Stomach (tissue), 4 donors: ENCODE measurements at regions not wholly inside any gene's neighbourhood (a gene's known extent, or its start where the extent isn't known, plus 50 kb on each side); places are given as distances from the start of the nearest gene placed in this dataset.
"Not testable (repeated sequence)": the region's sequence is repeated elsewhere in the genome, so short reads cannot be mapped to it uniquely, and the experiment has no call there.

Source experiments
- EP300 ChIP-seq: sonication (generic); formaldehyde crosslinking; IDR thresholded peaks from one replicate; pipeline ENCODE4 v1.6.1; 2017; ENCODE audit warnings: antibody characterized with exemption
- POLR2A ChIP-seq, 4 donors: fragments of 450-650 bp; IDR thresholded peaks; one replicate each; pipeline ENCODE4 v1.6.1; 2016; ENCODE audit warnings: antibody characterized with exemption in 4 of 4, control low read depth in 2 of 4, mild to moderate bottlenecking in 1 of 4, moderate library complexity in 1 of 4
- POLR2AphosphoS5 ChIP-seq, 3 donors: sonication (generic); formaldehyde crosslinking; IDR thresholded peaks; one replicate each; pipeline ENCODE4 v1.6.1; 2016; ENCODE audit warnings: antibody characterized with exemption in 3 of 3
- TF ChIP-seq, protein P1 (sequence below), 7 experiments: fragments of 450-650 bp in 4 of 7; fragments of 200-600 bp in 3 of 7; sonication (generic) in 3 of 7; IDR thresholded peaks; one replicate each; pipeline ENCODE4 v1.5.1; 2016 to 2019; ENCODE audit warnings: antibody characterized with exemption in 7 of 7, control low read depth in 2 of 7, mild to moderate bottlenecking in 1 of 7

DNA sequence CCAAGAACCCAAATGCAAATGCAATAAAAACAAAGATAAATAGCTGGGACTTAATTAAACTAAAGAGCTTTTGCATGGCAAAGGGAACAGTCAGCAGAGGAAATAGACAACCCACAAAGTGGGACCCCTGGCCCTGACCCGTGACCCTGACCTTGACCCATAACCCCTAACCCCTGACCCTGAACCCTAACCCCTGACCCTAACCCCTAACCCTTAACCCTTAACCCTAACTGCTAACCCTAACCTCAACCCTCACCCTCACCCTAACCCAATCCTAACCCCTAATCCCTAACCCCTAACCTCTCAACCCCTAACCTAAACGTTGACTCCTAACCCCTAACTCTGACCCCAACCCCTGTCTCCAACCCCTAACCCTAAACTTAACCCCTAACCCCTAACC, 284.9 kb downstream of the CCDC74A start:
- TF ChIP-seq, protein P1, sequence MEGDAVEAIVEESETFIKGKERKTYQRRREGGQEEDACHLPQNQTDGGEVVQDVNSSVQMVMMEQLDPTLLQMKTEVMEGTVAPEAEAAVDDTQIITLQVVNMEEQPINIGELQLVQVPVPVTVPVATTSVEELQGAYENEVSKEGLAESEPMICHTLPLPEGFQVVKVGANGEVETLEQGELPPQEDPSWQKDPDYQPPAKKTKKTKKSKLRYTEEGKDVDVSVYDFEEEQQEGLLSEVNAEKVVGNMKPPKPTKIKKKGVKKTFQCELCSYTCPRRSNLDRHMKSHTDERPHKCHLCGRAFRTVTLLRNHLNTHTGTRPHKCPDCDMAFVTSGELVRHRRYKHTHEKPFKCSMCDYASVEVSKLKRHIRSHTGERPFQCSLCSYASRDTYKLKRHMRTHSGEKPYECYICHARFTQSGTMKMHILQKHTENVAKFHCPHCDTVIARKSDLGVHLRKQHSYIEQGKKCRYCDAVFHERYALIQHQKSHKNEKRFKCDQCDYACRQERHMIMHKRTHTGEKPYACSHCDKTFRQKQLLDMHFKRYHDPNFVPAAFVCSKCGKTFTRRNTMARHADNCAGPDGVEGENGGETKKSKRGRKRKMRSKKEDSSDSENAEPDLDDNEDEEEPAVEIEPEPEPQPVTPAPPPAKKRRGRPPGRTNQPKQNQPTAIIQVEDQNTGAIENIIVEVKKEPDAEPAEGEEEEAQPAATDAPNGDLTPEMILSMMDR (IDR thresholded peaks at IDR 0.05) = not testable (repeated sequence)
- TF ChIP-seq EP300; POLR2AphosphoS5 (IDR thresholded peaks at IDR 0.05); POLR2A (IDR thresholded peaks at IDR 0.05): not testable (repeated sequence)
